Smooth muscle cell (in vitro differentiated cells): ENCODE measurements at regions not wholly inside any gene's neighbourhood (a gene's known extent, or its start where the extent isn't known, plus 50 kb on each side); places are given as distances from the start of the nearest gene placed in this dataset.

Source experiments
- DNase-seq: peaks from one replicate; lab custom pipeline; 2025; ENCODE audit not compliant: unreplicated experiment; lab: John Stamatoyannopoulos, UW
- H2AFZ ChIP-seq: fragments of 200-600 bp; sonication (generic); 2 replicates; pipeline ENCODE4 v1.6.0; 2016; ENCODE audit warnings: antibody characterized with exemption, low read depth, mild to moderate bottlenecking
- H3F3A ChIP-seq: fragments of 200-600 bp; sonication (generic); 2 replicates; pipeline ENCODE4 v1.6.0; 2017; ENCODE audit warnings: antibody characterized with exemption, low read depth
- H3K27ac ChIP-seq: fragments of 200-600 bp; sonication (generic); 2 replicates; pipeline ENCODE4 v1.5.1; 2016; ENCODE audit warnings: low read depth, mild to moderate bottlenecking
- H3K27me3 ChIP-seq: fragments of 200-600 bp; sonication (generic); 2 replicates; pipeline ENCODE4 v1.6.1; 2016; ENCODE audit warnings: low read depth, mild to moderate bottlenecking
- H3K36me3 ChIP-seq: fragments of 200-600 bp; sonication (generic); 2 replicates; pipeline ENCODE4 v1.5.1; 2016; ENCODE audit warnings: low read depth
- H3K4me1 ChIP-seq: fragments of 200-600 bp; sonication (generic); 2 replicates; pipeline ENCODE4 v1.5.1; 2016; ENCODE audit warnings: low read depth
- H3K4me2 ChIP-seq: fragments of 200-600 bp; sonication (generic); 2 replicates; pipeline ENCODE4 v1.6.0; 2016; ENCODE audit warnings: mild to moderate bottlenecking
- H3K4me3 ChIP-seq: fragments of 200-600 bp; sonication (generic); 2 replicates; pipeline ENCODE4 v1.5.1; 2016; ENCODE audit warnings: mild to moderate bottlenecking
- H3K79me2 ChIP-seq: fragments of 200-600 bp; sonication (generic); 2 replicates; pipeline ENCODE4 v1.6.0; 2016; ENCODE audit warnings: low read depth, mild to moderate bottlenecking
- H3K9ac ChIP-seq: fragments of 200-600 bp; sonication (generic); 2 replicates; pipeline ENCODE4 v1.6.0; 2016; ENCODE audit warnings: low read depth
- H3K9me3 ChIP-seq: fragments of 200-600 bp; sonication (generic); replicated peaks from 2 replicates; pipeline ENCODE4 v1.5.1; 2016; ENCODE audit warnings: low read depth
- H4K20me1 ChIP-seq: fragments of 200-600 bp; sonication (generic); 2 replicates; pipeline ENCODE4 v1.6.0; 2016; ENCODE audit warnings: low read depth
- CTCF ChIP-seq: fragments of 200-600 bp; sonication (generic); IDR thresholded peaks from 2 replicates; pipeline ENCODE4 v1.5.1; 2017; ENCODE audit warnings: borderline replicate concordance, mild to moderate bottlenecking, antibody characterized with exemption; ENCODE audit not compliant: insufficient read depth, poor library complexity, severe bottlenecking
- WGBS: methylation state at CpG from one replicate; pipeline ENCODE4 v1.1.7; 2016; ENCODE audit warnings: low lambda C conversion rate; 5-methylcytosine and 5-hydroxymethylcytosine counted together

GRCh38 chr1:55289042-55289441 is 73.9 kb upstream of the USP24 start:
- H3K79me2 ChIP-seq, result no peaks in the 10 kb centered on the region
- no peaks in the 10 kb centered on the region for H3K27me3 ChIP-seq
- no peak overlapping the region for H3K9ac ChIP-seq
- TF ChIP-seq CTCF, result no peak
- no peaks in the 10 kb centered on the region for H3K9me3 ChIP-seq
- H4K20me1 ChIP-seq, result no peaks in the 10 kb centered on the region
- no peaks in the 10 kb centered on the region for H3F3A ChIP-seq
- 98% methylated on average over 7 of the region's 7 CpGs for WGBS
- no peak overlapping the region for H3K4me2 ChIP-seq
- H3K4me1 ChIP-seq, result no peaks in the 10 kb centered on the region
- DNase-seq, result no peak
- H2AFZ ChIP-seq, result no peak overlapping the region
- no peaks in the 10 kb centered on the region for H3K36me3 ChIP-seq
- H3K27ac ChIP-seq, result no peak overlapping the region
- H3K4me3 ChIP-seq, result no peak overlapping the region

GRCh38 chr1:55288245-55288644 is 73.1 kb upstream of the USP24 start:
- H3K4me1 ChIP-seq, result no peaks in the 10 kb centered on the region
- DNase-seq, result no peak
- H3K4me3 ChIP-seq, result no peak overlapping the region
- H4K20me1 ChIP-seq, result no peaks in the 10 kb centered on the region
- H3K36me3 ChIP-seq, result no peaks in the 10 kb centered on the region
- no peaks in the 10 kb centered on the region for H3K9me3 ChIP-seq
- H3K79me2 ChIP-seq, result no peaks in the 10 kb centered on the region
- H3K4me2 ChIP-seq, result no peak overlapping the region
- no peak for TF ChIP-seq CTCF
- no peaks in the 10 kb centered on the region for H3F3A ChIP-seq
- no peak overlapping the region for H3K9ac ChIP-seq
- H2AFZ ChIP-seq, result no peak overlapping the region
- no peaks in the 10 kb centered on the region for H3K27me3 ChIP-seq
- 96% methylated on average over 13 of the region's 13 CpGs for WGBS
- H3K27ac ChIP-seq, result no peak overlapping the region

- no peak overlapping the region for H2AFZ ChIP-seq
- no peaks in the 10 kb centered on the region for H3K9me3 ChIP-seq
- H3K4me2 ChIP-seq, result no peak overlapping the region
- H4K20me1 ChIP-seq, result no peaks in the 10 kb centered on the region
- H3K79me2 ChIP-seq, result no peaks in the 10 kb centered on the region
- no peak overlapping the region for H3K4me3 ChIP-seq
- no peak overlapping the region for H3K9ac ChIP-seq
- H3K36me3 ChIP-seq, result no peaks in the 10 kb centered on the region
- no peaks in the 10 kb centered on the region for H3K4me1 ChIP-seq
- no peaks in the 10 kb centered on the region for H3K27me3 ChIP-seq
- 70% methylated on average over 9 of the region's 9 CpGs for WGBS
- no peak for DNase-seq
- no peak for TF ChIP-seq CTCF
- no peaks in the 10 kb centered on the region for H3F3A ChIP-seq
- H3K27ac ChIP-seq, result no peak overlapping the region
Measured at GRCh38 chr1:55287723-55288122, 72.6 kb upstream of the USP24 start.

GRCh38 chr1:55286856-55287602 is 71.9 kb upstream of the USP24 start:
- Histone ChIP-seq H3K9ac (no peak overlapping the region), H3K27me3 (no peaks in the 10 kb centered on the region), H3K4me3 (no peak overlapping the region), H3K4me1 (no peaks in the 10 kb centered on the region), H3K79me2 (no peaks in the 10 kb centered on the region), H4K20me1 (no peaks in the 10 kb centered on the region), H3K9me3 (no peaks in the 10 kb centered on the region), H3K36me3 (no peaks in the 10 kb centered on the region), H3F3A (no peaks in the 10 kb centered on the region), H2AFZ (no peak overlapping the region), H3K4me2 (no peak overlapping the region), H3K27ac (no peak overlapping the region)
- WGBS, result 70% methylated on average over 5 of the region's 5 CpGs
- no peak for TF ChIP-seq CTCF
- no peak for DNase-seq
